Parathyroid adenoma (tissue), 2 donors: ENCODE measurements at regions not wholly inside any gene's neighbourhood (a gene's known extent, or its start where the extent isn't known, plus 50 kb on each side); places are given as distances from the start of the nearest gene placed in this dataset.
A peak's percentile ranks its signal among the peaks of the same experiment; 100 is the strongest.

Experiments
- H2AFZ ChIP-seq: fragments of 300-600 bp; sonication (generic); one replicate; pipeline ENCODE4 v1.7.0; 2017; ENCODE audit warnings: antibody characterized with exemption, mild to moderate bottlenecking
- H3K27ac ChIP-seq: fragments of 300-600 bp; sonication (generic); one replicate; pipeline ENCODE4 v1.7.0; 2017
- H3K27me3 ChIP-seq: fragments of 300-600 bp; sonication (generic); one replicate; pipeline ENCODE4 v1.7.0; 2017; ENCODE audit warnings: low read length; ENCODE audit not compliant: control insufficient read depth, insufficient read depth
- H3K36me3 ChIP-seq: fragments of 300-600 bp; sonication (generic); one replicate; pipeline ENCODE4 v1.7.0; 2017; ENCODE audit warnings: low read length; ENCODE audit not compliant: control insufficient read depth, insufficient read depth
- H3K4me1 ChIP-seq: fragments of 300-600 bp; sonication (generic); one replicate; pipeline ENCODE4 v1.7.0; 2017; ENCODE audit warnings: control low read depth
- H3K4me2 ChIP-seq: fragments of 300-600 bp; sonication (generic); one replicate; pipeline ENCODE4 v1.7.0; 2017; ENCODE audit warnings: low read length
- H3K4me3 ChIP-seq: fragments of 300-600 bp; sonication (generic); one replicate; pipeline ENCODE4 v1.7.0; 2017; ENCODE audit warnings: low read depth, low read length
- H3K79me2 ChIP-seq: fragments of 300-600 bp; sonication (generic); one replicate; pipeline ENCODE4 v1.7.0; 2017; ENCODE audit warnings: control low read depth
- H3K9ac ChIP-seq: fragments of 300-600 bp; sonication (generic); one replicate; pipeline ENCODE4 v1.7.0; 2017; ENCODE audit warnings: mild to moderate bottlenecking
- H3K9me3 ChIP-seq: fragments of 300-600 bp; sonication (generic); one replicate; pipeline ENCODE4 v1.7.0; 2017; ENCODE audit warnings: low read length; ENCODE audit not compliant: control insufficient read depth
- TF ChIP-seq, protein P1 (sequence below): fragments of 300-600 bp; sonication (generic); IDR thresholded peaks from one replicate; pipeline ENCODE4 v1.7.0; 2017; ENCODE audit warnings: antibody characterized with exemption, mild to moderate bottlenecking
- donor health status: primary hyperparathyroidism.

DNA sequence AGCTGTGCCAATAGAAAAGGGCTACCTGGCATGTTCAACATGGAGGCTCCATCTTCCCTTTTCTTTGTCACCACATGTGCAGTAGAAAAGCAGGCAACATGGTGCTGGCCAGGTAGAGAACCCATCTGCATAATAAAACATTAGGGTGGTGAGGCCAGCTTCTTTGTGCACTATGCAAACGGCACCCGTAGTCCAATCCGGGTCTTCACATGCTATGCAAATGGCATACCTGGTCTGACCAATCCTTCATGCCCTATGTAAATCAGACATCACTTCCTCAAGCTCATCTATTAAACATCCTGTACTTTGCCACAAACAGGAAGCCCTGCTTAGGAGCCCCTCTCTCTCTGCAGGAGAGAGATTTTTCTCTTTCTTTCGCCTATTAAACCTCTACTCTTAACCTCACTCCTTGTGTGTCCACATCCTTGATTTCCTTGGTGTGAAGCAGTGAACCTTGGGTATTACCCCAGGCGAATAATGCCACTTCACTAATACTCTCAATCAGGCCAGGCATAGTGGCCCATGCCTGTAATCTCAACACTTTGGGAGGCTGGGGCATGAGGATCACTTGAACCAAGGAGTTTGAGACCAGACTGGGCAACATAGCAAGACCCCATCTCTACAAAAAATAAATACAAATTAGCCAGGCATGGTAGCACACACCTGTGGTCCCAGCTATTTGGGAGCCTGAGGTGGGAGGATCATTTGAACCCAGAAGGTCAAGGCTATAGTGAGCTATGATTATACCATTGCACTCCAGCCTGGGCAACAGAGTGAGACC is 111.3 kb upstream of the MRI1 start:
- TF ChIP-seq, protein P1, sequence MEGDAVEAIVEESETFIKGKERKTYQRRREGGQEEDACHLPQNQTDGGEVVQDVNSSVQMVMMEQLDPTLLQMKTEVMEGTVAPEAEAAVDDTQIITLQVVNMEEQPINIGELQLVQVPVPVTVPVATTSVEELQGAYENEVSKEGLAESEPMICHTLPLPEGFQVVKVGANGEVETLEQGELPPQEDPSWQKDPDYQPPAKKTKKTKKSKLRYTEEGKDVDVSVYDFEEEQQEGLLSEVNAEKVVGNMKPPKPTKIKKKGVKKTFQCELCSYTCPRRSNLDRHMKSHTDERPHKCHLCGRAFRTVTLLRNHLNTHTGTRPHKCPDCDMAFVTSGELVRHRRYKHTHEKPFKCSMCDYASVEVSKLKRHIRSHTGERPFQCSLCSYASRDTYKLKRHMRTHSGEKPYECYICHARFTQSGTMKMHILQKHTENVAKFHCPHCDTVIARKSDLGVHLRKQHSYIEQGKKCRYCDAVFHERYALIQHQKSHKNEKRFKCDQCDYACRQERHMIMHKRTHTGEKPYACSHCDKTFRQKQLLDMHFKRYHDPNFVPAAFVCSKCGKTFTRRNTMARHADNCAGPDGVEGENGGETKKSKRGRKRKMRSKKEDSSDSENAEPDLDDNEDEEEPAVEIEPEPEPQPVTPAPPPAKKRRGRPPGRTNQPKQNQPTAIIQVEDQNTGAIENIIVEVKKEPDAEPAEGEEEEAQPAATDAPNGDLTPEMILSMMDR, result no peak
- no peak overlapping the region for H3K27ac ChIP-seq
- H3K79me2 ChIP-seq, result no peaks in the 10 kb centered on the region
- H2AFZ ChIP-seq, result no peak overlapping the region
- no peak overlapping the region for H3K4me3 ChIP-seq
- H3K9me3 ChIP-seq, result no peaks in the 10 kb centered on the region
- H3K27me3 ChIP-seq, result no peaks in the 10 kb centered on the region
- H3K9ac ChIP-seq, result no peak overlapping the region
- H3K4me2 ChIP-seq, result no peak overlapping the region
- H3K4me1 ChIP-seq, result no peaks in the 10 kb centered on the region
- H3K36me3 ChIP-seq, result no peaks in the 10 kb centered on the region

DNA sequence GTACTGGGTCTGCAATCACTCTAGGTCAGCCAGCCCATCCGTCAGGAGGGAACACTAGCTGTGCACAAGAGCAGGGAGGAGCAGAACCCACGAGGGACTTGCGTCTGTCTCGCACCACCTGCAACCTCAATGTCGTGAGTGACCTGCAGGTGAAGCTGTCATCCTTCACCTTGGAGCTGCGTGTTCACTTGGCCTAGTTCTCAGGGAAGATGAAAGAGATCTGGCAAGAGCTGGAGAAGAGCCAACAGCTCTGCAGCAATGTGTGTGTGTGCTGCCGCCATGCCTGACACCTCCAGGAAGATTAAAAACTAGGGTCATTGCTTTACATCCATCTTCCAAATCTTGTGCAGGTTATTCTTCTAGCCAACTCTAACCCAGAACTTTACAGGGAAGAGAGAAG is 117.6 kb upstream of the MRI1 start:
- TF ChIP-seq, protein P1, result no peak
- Histone ChIP-seq H3K9me3 (no peaks in the 10 kb centered on the region), H3K79me2 (no peaks in the 10 kb centered on the region), H3K4me3 (no peak overlapping the region), H2AFZ (peak overlapping the region; percentile 62), H3K27ac (no peak overlapping the region), H3K4me1 (peaks cover 6% of the 10 kb centered on the region), H3K36me3 (no peaks in the 10 kb centered on the region), H3K4me2 (no peak overlapping the region), H3K9ac (no peak overlapping the region), H3K27me3 (no peaks in the 10 kb centered on the region)

DNA sequence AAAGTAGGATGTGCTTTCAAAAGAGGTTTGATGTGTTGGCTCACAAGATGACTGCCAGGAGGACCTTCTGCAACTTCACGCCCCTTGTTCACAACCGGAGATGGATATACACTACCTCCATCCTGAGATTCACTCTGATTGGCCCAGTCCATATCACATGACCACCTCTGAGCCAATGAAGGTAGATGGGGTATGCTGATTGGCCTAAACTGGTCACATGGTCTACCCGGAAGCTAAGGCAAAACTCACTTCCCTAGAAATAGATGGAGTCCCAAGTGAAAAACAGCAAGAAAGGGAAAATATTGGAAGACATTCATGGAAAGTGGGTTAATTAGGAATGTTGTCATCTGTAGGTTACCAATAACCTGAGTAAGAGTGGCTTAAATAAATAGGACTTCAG is 119.7 kb upstream of the MRI1 start:
- Histone ChIP-seq H3K4me2 (no peak overlapping the region), H3K79me2 (no peaks in the 10 kb centered on the region), H3K27me3 (no peaks in the 10 kb centered on the region), H2AFZ (no peak overlapping the region), H3K4me1 (peaks cover 6% of the 10 kb centered on the region), H3K36me3 (no peaks in the 10 kb centered on the region), H3K27ac (no peak overlapping the region), H3K9ac (no peak overlapping the region), H3K4me3 (no peak overlapping the region), H3K9me3 (no peaks in the 10 kb centered on the region)
- TF ChIP-seq, protein P1, result no peak

DNA sequence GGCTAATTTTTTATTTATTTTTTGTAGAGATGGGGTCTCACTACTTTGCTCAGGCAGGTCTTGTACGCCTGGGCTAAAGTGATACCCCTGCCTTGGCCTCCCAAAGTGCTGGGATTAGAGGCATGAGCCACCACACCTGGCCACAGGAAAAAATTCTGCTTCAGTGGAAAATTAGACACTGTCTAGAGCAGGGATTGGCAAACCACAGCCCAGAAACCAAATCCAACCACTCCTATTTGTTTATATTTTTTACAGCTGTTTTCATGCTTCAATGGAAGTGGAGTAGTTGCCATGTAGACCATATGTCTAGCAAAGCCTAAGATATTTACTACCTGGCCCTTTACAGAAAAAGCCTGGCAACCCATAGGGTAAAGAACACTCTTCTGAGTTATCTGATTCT is 123.7 kb upstream of the MRI1 start:
- no peak overlapping the region for H2AFZ ChIP-seq
- H3K4me3 ChIP-seq, result no peak overlapping the region
- no peaks in the 10 kb centered on the region for H3K9me3 ChIP-seq
- H3K27me3 ChIP-seq, result no peaks in the 10 kb centered on the region
- TF ChIP-seq, protein P1, result no peak
- no peak overlapping the region for H3K9ac ChIP-seq
- no peaks in the 10 kb centered on the region for H3K36me3 ChIP-seq
- H3K79me2 ChIP-seq, result no peaks in the 10 kb centered on the region
- no peak overlapping the region for H3K4me2 ChIP-seq
- no peak overlapping the region for H3K27ac ChIP-seq
- no peaks in the 10 kb centered on the region for H3K4me1 ChIP-seq

DNA sequence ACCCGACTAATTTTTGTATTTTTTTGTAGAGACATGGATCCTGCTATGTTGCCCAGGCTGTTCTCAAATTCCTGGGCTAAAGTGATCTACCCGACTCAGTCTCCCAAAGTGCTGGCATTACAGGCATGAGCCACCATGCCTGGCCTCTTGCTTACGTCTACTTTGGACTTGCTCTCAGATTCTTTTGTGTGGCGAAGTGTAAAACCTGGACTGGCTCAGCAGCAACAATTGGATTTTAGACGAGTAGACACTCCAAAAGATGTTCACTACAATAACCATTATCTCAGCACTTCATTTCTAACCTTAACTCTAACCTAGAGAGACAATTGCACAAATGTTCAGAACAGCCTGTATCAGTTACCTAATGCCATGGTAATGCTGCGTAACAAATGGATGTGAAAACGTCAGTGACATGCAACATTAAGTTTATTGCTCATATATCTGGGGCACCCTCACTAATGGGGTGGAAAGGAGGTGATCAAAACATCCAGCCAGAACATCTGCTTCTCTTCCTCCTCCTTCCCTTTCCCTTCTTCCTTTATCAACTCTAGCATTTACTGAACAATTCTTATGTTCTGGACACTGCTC is 124.9 kb upstream of the MRI1 start:
- H3K4me2 ChIP-seq, result no peak overlapping the region
- no peak overlapping the region for H2AFZ ChIP-seq
- no peaks in the 10 kb centered on the region for H3K4me1 ChIP-seq
- no peak overlapping the region for H3K4me3 ChIP-seq
- H3K27ac ChIP-seq, result no peak overlapping the region
- no peaks in the 10 kb centered on the region for H3K79me2 ChIP-seq
- TF ChIP-seq, protein P1, result no peak
- H3K27me3 ChIP-seq, result no peaks in the 10 kb centered on the region
- H3K36me3 ChIP-seq, result no peaks in the 10 kb centered on the region
- H3K9ac ChIP-seq, result no peak overlapping the region
- no peaks in the 10 kb centered on the region for H3K9me3 ChIP-seq
